Karpas-422 (cell line): ENCODE measurements at regions not wholly inside any gene's neighbourhood (a gene's known extent, or its start where the extent isn't known, plus 50 kb on each side); places are given as distances from the start of the nearest gene placed in this dataset.

ENCODE experiments used
- DNase-seq: peaks from one replicate; pipeline ENCODE4 v3.0.0-alpha.2; 2015
- H2AFZ ChIP-seq: fragments of 200-600 bp; sonication (generic); 2 replicates; pipeline ENCODE4 v1.6.1; 2014; ENCODE audit warnings: antibody characterized with exemption, low read length, mixed read lengths
- H3K27ac ChIP-seq: fragments of 200-600 bp; sonication (generic); 2 replicates; pipeline ENCODE4 v1.5.1; 2014; ENCODE audit warnings: mild to moderate bottlenecking, low read length, moderate library complexity
- H3K27me3 ChIP-seq: fragments of 200-600 bp; sonication (generic); 2 replicates; pipeline ENCODE4 v1.6.1; 2014; ENCODE audit warnings: low read length, mixed read lengths
- H3K36me3 ChIP-seq: fragments of 200-600 bp; sonication (generic); 2 replicates; pipeline ENCODE4 v1.6.1; 2014; ENCODE audit warnings: low read length, mixed read lengths; ENCODE audit not compliant: insufficient read depth
- H3K4me1 ChIP-seq: fragments of 200-600 bp; sonication (generic); 2 replicates; pipeline ENCODE4 v1.6.1; 2014; ENCODE audit warnings: mild to moderate bottlenecking, low read length, mixed read lengths
- H3K4me2 ChIP-seq: fragments of 200-600 bp; sonication (generic); 2 replicates; pipeline ENCODE4 v1.6.1; 2014; ENCODE audit warnings: low read length, low read depth, mild to moderate bottlenecking; ENCODE audit not compliant: poor library complexity, severe bottlenecking
- H3K4me3 ChIP-seq: fragments of 200-600 bp; sonication (generic); 2 replicates; pipeline ENCODE4 v1.5.1; 2014; ENCODE audit warnings: mild to moderate bottlenecking, antibody characterized with exemption, low read length, mixed read lengths
- H3K79me2 ChIP-seq: fragments of 200-600 bp; sonication (generic); 2 replicates; pipeline ENCODE4 v1.6.1; 2014; ENCODE audit warnings: mild to moderate bottlenecking, low read length, mixed read lengths
- H3K9ac ChIP-seq: fragments of 200-600 bp; sonication (generic); 2 replicates; pipeline ENCODE4 v1.6.0; 2014; ENCODE audit warnings: low read length
- H3K9me2 ChIP-seq: fragments of 200-600 bp; sonication (generic), shearing (Covaris generic); replicated peaks from 2 replicates; pipeline ENCODE4 v1.6.0; 2014; ENCODE audit warnings: mild to moderate bottlenecking, low read length, moderate library complexity; ENCODE audit not compliant: insufficient read depth
- H3K9me3 ChIP-seq: fragments of 300-700, 200-600 bp; sonication (generic); 2 replicates; pipeline ENCODE4 v1.6.1; 2014; ENCODE audit warnings: low read length, mixed read lengths
- H4K20me1 ChIP-seq: fragments of 200-600 bp; sonication (generic); 2 replicates; pipeline ENCODE4 v1.6.1; 2014; ENCODE audit warnings: mild to moderate bottlenecking, antibody characterized with exemption, low read length, low read depth; ENCODE audit not compliant: insufficient read depth

- no peak overlapping the region for H3K27ac ChIP-seq
- no peak overlapping the region for H3K4me3 ChIP-seq
- H3K9ac ChIP-seq: no peak overlapping the region
- no peaks in the 10 kb centered on the region for H3K4me1 ChIP-seq
- no peak for DNase-seq
- H3K4me2 ChIP-seq: no peak overlapping the region
- no peaks in the 10 kb centered on the region for H4K20me1 ChIP-seq
- H3K27me3 ChIP-seq: no peaks in the 10 kb centered on the region
- H2AFZ ChIP-seq: no peak overlapping the region
- no peaks in the 10 kb centered on the region for H3K9me3 ChIP-seq
- H3K36me3 ChIP-seq: no peaks in the 10 kb centered on the region
- H3K79me2 ChIP-seq: no peaks in the 10 kb centered on the region
- no peaks in the 10 kb centered on the region for H3K9me2 ChIP-seq
These were observed 443.6 kb downstream of the ELAVL2 start for GRCh38 chr9:23382418-23382817.

DNA sequence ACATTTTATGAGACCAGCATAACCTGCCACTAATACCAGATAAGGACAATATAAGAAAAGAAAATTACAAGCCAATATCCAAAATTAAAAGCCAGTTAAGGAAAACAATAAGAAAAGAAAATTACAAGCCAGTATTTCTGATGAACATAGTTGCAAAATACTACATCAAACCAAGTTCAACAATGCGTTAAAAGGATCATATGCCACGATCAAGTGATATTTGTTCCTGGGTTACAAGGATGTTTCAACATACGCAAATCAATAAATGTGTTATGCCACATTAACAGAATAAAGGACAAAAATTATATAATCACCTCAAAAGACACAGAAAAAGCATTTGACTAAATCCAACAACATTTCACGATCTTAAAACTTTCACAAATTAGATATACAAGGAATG lies 431.9 kb downstream of the ELAVL2 start:
- Histone ChIP-seq H4K20me1 (no peaks in the 10 kb centered on the region), H3K9ac (no peak overlapping the region), H3K4me1 (no peaks in the 10 kb centered on the region), H2AFZ (no peak overlapping the region), H3K9me3 (no peaks in the 10 kb centered on the region), H3K27ac (no peak overlapping the region), H3K4me2 (no peak overlapping the region), H3K79me2 (no peaks in the 10 kb centered on the region), H3K36me3 (no peaks in the 10 kb centered on the region), H3K27me3 (no peaks in the 10 kb centered on the region), H3K9me2 (no peaks in the 10 kb centered on the region), H3K4me3 (no peak overlapping the region)
- DNase-seq: no peak

- Histone ChIP-seq H3K36me3 (no peaks in the 10 kb centered on the region), H4K20me1 (no peaks in the 10 kb centered on the region), H2AFZ (no peak overlapping the region), H3K9ac (no peak overlapping the region), H3K79me2 (no peaks in the 10 kb centered on the region), H3K4me3 (no peak overlapping the region), H3K27me3 (no peaks in the 10 kb centered on the region), H3K4me2 (no peak overlapping the region), H3K27ac (no peak overlapping the region), H3K9me3 (no peaks in the 10 kb centered on the region), H3K4me1 (no peaks in the 10 kb centered on the region), H3K9me2 (no peaks in the 10 kb centered on the region)
- no peak for DNase-seq
These were observed 417.2 kb downstream of the ELAVL2 start for GRCh38 chr9:23408874-23409273.

DNA sequence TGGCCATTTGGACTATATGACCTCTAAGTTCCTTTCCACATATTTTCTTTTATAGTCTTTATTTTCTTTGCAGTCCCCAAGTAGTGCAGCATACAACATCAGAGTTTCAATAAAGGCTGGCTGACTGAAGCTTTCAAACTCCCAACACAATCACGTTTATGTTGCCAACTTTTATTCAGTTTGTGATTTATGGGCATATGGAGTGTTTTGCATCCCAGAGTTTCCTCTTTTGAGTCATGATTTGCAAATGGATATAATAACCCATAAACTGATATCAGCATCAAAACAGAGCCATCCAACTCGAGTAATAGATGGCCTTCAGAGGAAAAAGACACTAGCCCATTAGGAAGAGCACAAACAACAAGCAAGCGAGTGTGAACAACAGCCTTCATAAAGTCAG lies 414.0 kb downstream of the ELAVL2 start:
- H3K4me3 ChIP-seq: no peak overlapping the region
- H3K4me1 ChIP-seq: no peaks in the 10 kb centered on the region
- DNase-seq: no peak
- H4K20me1 ChIP-seq: no peaks in the 10 kb centered on the region
- H3K36me3 ChIP-seq: no peaks in the 10 kb centered on the region
- H3K79me2 ChIP-seq: no peaks in the 10 kb centered on the region
- H2AFZ ChIP-seq: no peak overlapping the region
- H3K9me3 ChIP-seq: no peaks in the 10 kb centered on the region
- no peak overlapping the region for H3K9ac ChIP-seq
- no peaks in the 10 kb centered on the region for H3K27me3 ChIP-seq
- H3K27ac ChIP-seq: no peak overlapping the region
- no peak overlapping the region for H3K4me2 ChIP-seq
- H3K9me2 ChIP-seq: no peaks in the 10 kb centered on the region

GRCh38 chr9:23412458-23412857 lies 413.6 kb downstream of the ELAVL2 start:
- H3K9ac ChIP-seq: no peak overlapping the region
- H3K4me1 ChIP-seq: no peaks in the 10 kb centered on the region

GRCh38 chr9:23413541-23413940 lies 412.5 kb downstream of the ELAVL2 start:
- no peak for DNase-seq
- H3K9me2 ChIP-seq: no peaks in the 10 kb centered on the region
- no peak overlapping the region for H3K4me3 ChIP-seq
- H3K36me3 ChIP-seq: no peaks in the 10 kb centered on the region
- H2AFZ ChIP-seq: no peak overlapping the region
- no peak overlapping the region for H3K27ac ChIP-seq
- no peak overlapping the region for H3K9ac ChIP-seq
- no peaks in the 10 kb centered on the region for H4K20me1 ChIP-seq
- no peaks in the 10 kb centered on the region for H3K27me3 ChIP-seq
- no peaks in the 10 kb centered on the region for H3K9me3 ChIP-seq
- no peak overlapping the region for H3K4me2 ChIP-seq
- H3K4me1 ChIP-seq: no peaks in the 10 kb centered on the region
- H3K79me2 ChIP-seq: no peaks in the 10 kb centered on the region

More at GRCh38 chr9:23412458-23412857, 413.6 kb downstream of the ELAVL2 start:
- Histone ChIP-seq H3K27ac (no peak overlapping the region), H3K36me3 (no peaks in the 10 kb centered on the region), H3K79me2 (no peaks in the 10 kb centered on the region), H3K9me3 (no peaks in the 10 kb centered on the region), H4K20me1 (no peaks in the 10 kb centered on the region), H3K4me2 (no peak overlapping the region), H2AFZ (no peak overlapping the region), H3K9me2 (no peaks in the 10 kb centered on the region), H3K4me3 (no peak overlapping the region), H3K27me3 (no peaks in the 10 kb centered on the region)
- DNase-seq: no peak

DNA sequence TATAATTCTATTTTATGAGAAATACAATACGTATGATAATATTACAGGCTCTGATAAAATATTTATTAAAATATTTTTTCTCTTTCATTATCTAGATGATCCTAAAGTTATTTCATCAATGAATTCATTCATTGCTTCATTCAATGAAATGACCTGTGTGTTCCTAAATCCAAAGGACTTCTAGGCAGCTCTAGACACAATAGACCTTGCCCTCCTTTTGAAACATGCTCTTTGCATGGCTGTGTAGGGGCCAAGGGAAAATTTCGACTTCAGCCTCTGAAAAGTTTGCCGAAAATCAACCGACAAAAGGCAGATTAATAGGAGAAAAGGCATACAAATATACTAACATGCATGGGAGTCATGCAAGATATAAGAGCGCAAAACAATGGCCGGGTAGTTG lies 402.0 kb downstream of the ELAVL2 start:
- no peaks in the 10 kb centered on the region for H3K4me1 ChIP-seq
- no peak overlapping the region for H3K4me2 ChIP-seq
- no peak overlapping the region for H3K27ac ChIP-seq

GRCh38 chr9:23426144-23426543 lies 399.9 kb downstream of the ELAVL2 start:
- H3K79me2 ChIP-seq: no peaks in the 10 kb centered on the region

More for the DNA sequence above, 402.0 kb downstream of the ELAVL2 start:
- Histone ChIP-seq H3K79me2 (no peaks in the 10 kb centered on the region), H3K9me3 (no peaks in the 10 kb centered on the region), H4K20me1 (no peaks in the 10 kb centered on the region), H3K36me3 (no peaks in the 10 kb centered on the region), H3K27me3 (no peaks in the 10 kb centered on the region), H2AFZ (no peak overlapping the region), H3K9me2 (no peaks in the 10 kb centered on the region), H3K9ac (no peak overlapping the region), H3K4me3 (no peak overlapping the region)
- DNase-seq: no peak

DNA sequence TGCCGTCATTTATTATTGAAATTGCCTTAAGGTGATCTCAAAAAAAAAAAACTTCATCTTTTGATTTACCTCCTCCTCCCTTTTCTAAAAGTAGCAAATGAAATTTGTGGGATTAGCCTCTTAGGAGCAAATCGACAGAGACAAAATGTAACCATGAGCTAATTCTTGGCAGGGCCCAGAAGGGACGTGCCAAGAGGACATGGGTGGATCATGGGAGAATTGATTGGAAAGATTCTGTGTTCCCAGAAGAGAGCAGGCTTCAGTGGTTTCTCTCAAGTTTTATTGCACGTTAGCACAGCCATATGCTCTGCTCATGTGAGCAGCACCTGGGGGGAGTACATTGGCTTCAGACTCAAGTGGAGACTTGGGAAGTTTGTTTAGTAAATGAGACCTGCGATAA lies 394.6 kb downstream of the ELAVL2 start:
- no peaks in the 10 kb centered on the region for H3K36me3 ChIP-seq
- no peaks in the 10 kb centered on the region for H3K9me2 ChIP-seq
- no peak overlapping the region for H3K4me3 ChIP-seq
- no peak overlapping the region for H3K27ac ChIP-seq
- no peaks in the 10 kb centered on the region for H3K4me1 ChIP-seq
- no peaks in the 10 kb centered on the region for H3K79me2 ChIP-seq
- H2AFZ ChIP-seq: no peak overlapping the region
- no peak overlapping the region for H3K9ac ChIP-seq
- H3K9me3 ChIP-seq: no peaks in the 10 kb centered on the region
- H3K27me3 ChIP-seq: no peaks in the 10 kb centered on the region
- H4K20me1 ChIP-seq: no peaks in the 10 kb centered on the region
- DNase-seq: no peak
- no peak overlapping the region for H3K4me2 ChIP-seq

More at GRCh38 chr9:23426144-23426543, 399.9 kb downstream of the ELAVL2 start:
- H3K4me2 ChIP-seq: no peak overlapping the region
- H3K27ac ChIP-seq: no peak overlapping the region
- no peaks in the 10 kb centered on the region for H3K9me3 ChIP-seq
- no peak for DNase-seq
- no peak overlapping the region for H3K9ac ChIP-seq
- H3K9me2 ChIP-seq: no peaks in the 10 kb centered on the region
- no peaks in the 10 kb centered on the region for H3K36me3 ChIP-seq
- no peaks in the 10 kb centered on the region for H4K20me1 ChIP-seq
- no peaks in the 10 kb centered on the region for H3K27me3 ChIP-seq
- H3K4me3 ChIP-seq: no peak overlapping the region
- H3K4me1 ChIP-seq: no peaks in the 10 kb centered on the region
- H2AFZ ChIP-seq: no peak overlapping the region
